GM21390 (cell line): ENCODE measurements at regions not wholly inside any gene's neighbourhood (a gene's known extent, or its start where the extent isn't known, plus 50 kb on each side); places are given as distances from the start of the nearest gene placed in this dataset.
"Not testable (repeated sequence)": the region's sequence is repeated elsewhere in the genome, so short reads cannot be mapped to it uniquely, and the experiment has no call there.

Source experiments
- ATAC-seq: cut with Tn5 transposase; IDR thresholded peaks from one replicate; pipeline ENCODE4 v1.9.1; 2021; ENCODE audit not compliant: unreplicated experiment

DNA sequence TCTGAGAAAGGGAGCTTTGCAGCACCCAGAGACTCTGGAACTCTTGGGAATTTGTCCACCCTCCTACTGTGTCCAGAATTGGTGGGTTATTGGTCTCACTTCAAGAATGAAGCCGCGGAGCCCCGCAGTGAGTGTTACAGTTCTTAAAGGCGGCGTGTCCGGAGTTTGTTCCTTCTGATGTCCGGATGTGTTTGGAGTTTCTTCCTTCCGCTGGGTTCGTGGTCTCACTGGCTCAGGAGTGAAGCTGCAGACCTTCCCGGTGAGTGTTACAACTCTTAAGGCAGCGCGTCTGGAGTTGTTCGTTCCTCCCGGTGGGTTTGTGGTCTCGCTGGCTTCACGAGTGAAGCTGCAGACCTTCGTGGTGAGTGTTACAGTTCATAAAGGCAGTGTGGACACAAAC is 824.7 kb downstream of the LRRTM4 start:
- ATAC-seq, result not testable (repeated sequence)

DNA sequence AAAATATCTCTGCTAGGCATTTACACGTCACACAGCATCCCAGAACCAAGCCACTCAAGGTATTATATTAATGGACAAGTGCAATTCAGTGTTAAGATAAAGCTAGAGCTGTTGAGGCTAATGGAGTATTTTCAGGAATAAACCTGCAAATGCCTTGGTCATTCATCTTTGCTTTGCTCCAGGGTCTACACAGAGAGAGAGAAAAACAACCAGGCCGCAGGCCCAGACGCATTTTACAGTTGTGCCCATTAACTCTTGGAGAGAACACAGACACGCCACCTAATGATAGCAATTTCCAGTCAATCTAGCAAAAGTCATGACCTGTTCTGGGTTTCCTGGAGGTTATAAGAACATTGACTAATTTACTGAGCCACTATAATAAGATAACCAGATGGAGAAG is 829.3 kb downstream of the LRRTM4 start:
- ATAC-seq, result no peak

DNA sequence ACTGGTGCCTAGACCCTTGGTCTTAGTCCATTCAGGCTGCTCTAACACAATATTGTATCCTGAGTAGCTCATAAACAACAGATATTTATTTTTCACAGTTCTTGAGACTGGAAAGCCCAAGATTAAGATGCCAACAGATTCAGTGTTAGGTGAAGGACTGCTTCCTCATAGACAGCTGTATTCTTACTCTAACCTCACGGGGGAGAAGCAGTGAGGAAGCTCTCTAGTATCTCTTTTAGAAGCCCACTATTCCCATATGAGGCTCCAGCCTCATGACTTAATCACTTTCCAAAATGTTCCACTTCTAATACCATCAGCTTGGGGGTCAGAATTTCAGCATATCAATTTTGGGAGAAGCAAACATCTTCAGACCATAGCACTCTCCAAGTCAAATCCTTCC is 833.4 kb downstream of the LRRTM4 start:
- ATAC-seq, result no peak

DNA sequence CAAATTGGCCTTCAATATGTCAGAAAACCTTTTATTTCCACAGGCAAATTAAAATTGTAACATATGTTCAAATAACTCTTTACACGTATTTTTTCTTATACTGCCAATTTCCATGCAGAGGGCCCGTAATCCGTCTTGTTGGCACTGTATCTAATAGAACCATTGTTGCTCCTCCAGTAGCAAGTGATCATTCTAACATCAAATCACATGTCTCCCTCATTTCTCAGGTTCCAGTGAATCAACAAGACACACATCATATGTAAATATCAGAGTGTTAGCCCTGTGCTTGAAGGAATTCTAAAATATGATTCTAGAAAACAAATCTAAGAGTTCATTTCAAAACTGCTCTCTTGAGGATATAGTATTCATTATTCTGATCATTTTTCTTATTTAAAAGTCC is 834.3 kb downstream of the LRRTM4 start:
- no peak for ATAC-seq

DNA sequence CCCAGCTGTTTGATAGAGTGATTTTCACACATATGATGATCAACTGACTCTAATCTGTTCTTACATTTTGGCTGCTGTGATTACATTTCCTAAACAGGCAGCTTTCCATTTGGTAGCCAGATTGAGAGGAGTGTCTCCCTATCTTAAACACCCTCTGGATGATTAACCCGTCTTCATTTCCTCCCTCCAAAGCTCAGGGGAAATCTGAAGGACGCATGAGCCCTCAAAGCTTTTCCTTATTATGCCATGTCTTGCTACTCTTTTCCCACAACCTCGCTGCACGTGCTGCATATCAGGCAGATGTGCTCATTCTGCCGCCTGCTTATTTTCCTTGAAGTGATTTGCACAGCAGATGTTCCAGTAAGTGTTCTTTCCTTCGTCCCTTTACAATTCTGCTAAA is 837.4 kb downstream of the LRRTM4 start:
- no peak for ATAC-seq

DNA sequence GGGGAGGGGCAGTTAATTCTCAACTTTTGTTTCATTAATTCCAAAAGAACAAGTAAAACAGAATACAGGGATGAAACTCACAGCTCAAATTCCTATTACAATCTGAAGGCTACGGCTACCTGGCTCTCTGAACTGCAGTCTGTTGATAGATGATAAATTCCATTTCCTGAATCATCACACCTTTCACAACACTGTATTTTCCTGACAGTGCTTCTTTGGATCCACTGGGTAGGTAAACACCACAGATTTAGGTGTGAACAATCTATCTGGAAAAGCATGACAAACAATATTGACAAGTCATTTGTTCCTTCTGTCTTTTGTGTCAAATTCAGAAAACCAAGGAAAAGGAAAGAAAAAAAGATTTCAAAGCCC is 843.2 kb downstream of the LRRTM4 start:
- no peak for ATAC-seq

DNA sequence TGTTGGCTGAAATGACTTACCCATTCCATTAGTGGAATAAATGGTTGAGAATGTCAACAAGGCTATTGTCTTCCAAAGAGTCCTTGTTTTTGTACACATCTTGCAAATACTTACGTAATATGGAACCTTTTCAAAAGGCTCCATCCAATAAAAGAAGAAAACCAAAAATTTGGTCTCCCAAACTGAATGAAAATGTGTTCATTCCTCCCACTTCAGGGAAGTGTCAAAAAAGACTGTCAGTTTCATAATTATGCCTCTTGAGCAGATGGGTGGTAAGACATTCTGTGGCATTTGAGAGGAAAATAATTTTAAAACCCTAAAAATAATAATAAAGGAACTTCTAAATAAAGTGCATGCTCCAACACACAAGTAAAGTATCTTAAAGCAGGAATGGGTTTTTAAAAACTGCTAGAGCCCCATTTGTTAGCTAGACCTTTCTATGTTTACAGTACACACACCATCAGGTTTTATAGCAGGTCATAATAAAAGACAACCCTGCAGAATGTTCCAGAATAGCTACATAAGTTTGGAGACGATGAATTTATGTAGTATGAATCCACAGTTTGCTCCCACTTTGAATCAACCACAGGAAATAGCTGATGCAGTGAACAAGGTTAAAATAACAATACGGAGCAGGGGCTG is 843.7 kb downstream of the LRRTM4 start:
- ATAC-seq, result no peak

DNA sequence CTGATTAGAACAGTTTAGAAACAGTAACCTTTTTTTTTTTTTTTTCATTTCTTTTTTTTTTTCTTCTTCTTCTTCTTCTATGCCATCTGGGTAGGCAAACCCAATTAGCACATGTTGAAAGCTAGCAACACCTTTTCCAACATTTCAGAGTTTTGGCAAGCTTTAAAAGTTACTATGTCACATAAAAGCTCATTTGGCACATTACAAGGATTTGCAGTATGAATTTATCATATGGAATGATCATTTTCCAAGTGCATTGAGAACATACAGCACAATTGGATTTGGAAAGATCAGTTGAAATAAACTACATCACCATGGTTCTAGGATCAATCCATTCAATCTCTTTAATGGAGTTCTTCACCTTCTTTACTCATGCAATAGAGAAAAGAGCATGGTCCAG is 847.0 kb downstream of the LRRTM4 start:
- ATAC-seq, result no peak

DNA sequence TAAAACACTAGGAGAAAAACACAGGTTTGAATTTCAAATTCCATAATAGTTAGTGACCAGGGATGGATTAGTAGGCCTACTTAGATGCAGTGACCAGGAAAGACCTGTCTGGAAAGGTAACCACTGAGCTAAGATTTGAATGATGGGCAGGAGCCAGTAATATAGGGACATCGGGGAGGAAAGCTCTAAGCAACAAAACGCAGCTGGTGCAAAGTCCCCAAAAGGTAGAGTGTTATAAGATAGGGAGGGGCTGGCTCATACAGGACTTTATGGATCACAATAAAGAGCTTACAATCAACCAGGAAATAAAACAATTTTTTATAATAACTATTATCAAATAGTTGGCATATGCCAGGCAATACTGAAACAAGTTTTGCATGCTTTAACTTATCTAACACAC is 849.4 kb downstream of the LRRTM4 start:
- no peak for ATAC-seq

DNA sequence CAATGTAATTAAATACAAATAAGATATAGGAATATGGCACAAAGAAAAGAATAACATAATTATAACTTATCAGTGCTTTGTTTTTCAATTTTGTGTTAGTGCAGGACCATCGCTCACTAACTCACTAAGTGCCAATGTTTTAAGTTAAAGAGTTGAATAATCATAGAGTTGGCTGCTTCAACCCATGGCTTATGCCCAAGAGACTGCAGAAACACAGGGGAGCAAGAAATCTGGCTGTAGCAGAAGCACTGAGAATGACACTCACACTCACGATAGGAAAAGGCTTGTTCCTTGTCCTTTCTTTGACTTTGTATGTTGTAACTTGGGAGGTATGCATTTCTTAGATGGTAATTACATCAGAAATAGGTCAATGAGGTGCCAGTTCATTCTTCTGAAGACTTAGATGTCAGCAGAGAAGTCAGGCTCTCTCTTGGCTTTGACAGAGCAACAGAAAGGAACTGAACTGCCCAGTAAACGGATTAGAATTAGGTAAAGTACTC is 852.2 kb downstream of the LRRTM4 start:
- no peak for ATAC-seq

DNA sequence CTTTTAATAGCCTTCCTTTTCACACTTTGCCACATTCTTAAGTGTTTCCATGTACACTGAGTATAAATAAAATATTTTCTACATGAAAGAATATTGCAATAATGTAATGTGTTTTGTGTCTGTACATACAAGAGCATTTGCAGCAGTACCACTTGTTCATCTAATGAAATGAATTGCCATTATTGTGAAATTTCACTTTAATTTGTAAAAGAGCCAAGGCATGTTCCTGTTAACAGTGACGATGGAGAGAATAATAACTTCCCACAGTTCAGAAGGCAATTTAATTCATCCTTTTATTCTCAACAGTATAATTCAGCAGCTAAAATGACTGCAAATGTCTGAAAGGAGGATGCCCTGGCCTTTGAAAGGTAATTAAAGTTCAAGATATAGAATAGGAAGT is 853.9 kb downstream of the LRRTM4 start:
- no peak for ATAC-seq

DNA sequence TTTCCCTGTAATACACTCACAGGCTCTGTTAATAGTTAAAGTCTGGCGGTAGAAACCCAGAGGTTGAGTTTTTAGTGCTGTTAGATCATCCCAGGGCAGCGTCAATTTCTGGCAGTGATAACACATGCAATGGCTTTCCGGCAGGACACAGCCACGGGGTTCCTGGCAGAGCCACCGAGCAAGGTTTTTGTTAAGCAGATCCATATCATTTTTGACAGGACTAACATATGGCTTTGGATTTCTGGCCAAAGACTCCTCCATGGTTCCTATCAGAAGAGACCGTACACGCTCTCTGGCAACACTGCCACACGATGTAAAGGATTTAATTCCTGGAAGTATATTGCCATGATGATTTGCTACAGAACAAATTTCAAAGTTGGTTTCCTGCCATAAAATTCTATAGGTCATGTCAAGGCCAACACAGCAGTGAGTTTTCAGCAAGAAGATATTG is 854.3 kb downstream of the LRRTM4 start:
- no peak for ATAC-seq

DNA sequence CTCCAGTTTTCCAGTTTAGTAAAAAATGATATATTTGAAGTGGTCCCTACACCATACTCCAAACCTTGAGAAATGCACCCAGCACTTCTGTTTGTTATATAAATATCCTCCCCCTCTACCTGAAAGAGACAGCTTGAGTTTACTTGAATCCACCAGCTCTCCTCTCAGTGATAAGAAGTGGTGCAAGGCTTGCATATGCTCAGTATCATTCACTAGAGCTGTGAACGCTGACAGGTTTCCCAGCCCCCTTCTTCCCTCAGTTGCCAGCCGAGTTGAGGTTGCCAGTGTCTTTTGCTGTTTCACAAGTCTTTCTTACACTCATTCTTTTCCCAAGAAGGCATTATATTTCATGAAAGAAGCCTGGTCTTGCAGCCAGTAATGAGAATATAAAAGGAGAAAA is 880.0 kb downstream of the LRRTM4 start:
- ATAC-seq, result no peak

DNA sequence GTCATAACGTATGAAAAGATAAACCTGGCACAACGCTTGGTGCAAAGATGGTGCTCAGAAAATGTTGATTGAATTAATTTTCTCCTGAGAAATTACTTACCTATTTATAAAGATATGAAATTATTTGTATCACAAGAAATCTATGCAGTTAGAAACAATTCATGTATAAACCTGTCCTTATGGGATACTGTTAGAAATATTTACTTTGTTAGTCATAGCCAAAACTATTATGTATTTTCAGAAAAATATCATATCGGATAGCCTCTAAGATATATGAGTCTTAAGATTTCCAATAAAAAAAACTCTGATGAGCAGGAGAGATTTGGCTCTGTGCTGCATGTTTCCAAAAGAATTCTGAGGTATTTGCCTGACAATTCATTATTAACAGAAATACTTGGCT is 880.7 kb downstream of the LRRTM4 start:
- no peak for ATAC-seq

DNA sequence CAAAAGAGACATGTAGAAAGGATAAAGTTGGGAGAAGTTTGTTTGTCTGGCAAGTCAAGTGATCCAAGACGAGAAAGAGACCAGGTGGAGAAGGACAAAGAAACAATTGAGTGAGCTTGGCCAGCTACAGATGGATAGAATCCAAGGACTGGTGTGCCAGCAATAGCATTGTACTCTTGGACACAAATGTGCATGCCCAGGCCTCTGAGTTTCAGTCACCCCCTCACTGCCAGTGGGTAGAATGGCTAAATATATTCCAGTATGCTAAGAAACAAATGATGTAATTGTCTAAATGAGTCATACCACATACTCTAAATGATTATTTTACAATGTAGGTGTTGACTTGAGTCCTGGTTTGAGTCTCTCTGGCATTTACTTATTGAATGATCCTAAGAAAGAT is 881.3 kb downstream of the LRRTM4 start:
- ATAC-seq, result no peak

DNA sequence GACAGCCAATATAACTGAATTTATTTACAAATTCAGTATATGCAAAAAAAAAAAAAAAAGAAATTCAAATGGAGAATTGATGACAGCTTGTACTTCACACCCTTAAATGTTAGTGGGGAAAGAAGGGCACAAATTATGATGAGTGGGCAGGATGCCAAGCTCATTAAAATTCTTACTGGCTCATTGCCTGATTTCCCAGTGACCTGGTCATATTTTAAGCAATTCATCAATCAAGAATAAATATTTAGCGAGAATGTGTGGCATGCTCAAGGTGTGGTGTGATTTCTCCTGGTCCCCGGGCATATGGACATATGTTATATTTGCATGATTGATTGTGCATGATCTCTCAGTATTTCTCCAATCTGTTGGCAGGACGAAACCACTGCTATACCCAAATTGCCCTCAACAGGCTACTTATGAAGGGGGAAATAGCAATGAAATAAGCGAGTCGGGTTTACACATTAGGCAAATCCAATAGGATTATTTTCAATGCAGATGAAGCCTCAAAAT is 883.0 kb downstream of the LRRTM4 start:
- ATAC-seq, result no peak

DNA sequence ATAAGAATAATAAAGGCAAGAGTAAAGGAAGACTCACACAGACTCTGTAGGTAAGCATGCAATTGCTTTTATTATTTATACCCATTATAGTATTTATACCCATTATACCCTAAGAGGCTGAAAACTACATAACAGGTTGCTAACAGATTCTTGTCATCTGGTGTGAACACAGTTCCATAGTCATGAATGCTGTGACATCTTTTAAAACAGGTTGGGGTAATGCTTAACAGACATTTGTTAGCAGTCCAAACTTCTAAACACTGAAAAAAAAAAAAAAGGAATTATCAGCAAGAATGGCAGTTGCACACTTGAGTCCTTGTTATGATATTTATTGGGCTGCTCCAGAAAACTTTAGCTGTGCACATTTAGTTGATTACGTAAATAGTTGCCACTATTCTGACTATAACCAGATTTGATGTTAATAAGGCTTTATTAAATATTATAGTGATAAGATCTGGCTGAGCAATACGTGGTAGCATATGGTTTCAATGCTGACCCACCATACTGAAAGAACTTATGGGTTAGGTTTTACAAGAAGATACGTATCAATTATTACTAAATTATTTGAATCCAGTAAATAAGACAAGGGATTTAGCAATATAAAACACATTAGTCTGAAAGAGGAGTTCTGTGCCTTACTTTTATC is 888.8 kb downstream of the LRRTM4 start:
- no peak for ATAC-seq

DNA sequence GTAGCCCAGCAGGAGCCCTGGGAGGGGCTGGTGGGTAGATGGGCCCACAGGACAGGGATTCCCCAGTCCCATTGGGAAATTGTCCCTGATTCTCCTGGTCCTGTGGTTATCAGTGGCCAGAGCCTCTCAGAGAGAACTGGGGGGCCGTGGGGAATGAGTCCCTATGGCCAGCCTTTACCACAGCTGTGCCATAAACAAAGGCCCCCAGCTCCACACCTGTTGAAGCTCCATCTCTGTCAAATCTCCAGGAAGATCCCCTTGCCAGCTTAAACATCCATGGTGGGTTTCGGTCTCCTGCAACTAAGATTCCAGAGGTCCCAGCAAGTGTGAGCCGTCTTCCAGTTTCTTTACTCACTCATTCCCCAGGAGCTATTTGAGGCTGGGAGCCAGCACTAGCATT is 897.1 kb downstream of the LRRTM4 start:
- no peak for ATAC-seq

DNA sequence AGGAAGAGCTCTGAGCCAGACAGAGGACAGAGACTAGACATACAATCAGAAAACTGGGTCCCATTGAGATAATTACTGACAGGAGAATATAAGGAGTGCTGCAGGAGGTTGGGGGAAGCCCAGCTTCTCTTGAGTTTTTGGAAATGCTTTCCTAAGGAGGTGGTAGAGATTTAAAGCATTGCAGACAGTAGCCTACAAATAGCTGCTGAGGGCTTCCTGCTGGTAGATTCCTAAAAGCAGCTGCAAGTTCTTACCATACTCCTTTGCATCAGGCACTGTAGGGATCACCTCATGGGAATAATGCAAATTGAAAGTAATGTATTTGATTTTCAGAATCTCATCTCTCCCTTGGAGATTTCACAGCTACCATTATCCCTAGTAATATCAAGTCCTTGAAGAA is 902.6 kb upstream of the GCFC2 start:
- ATAC-seq, result no peak

DNA sequence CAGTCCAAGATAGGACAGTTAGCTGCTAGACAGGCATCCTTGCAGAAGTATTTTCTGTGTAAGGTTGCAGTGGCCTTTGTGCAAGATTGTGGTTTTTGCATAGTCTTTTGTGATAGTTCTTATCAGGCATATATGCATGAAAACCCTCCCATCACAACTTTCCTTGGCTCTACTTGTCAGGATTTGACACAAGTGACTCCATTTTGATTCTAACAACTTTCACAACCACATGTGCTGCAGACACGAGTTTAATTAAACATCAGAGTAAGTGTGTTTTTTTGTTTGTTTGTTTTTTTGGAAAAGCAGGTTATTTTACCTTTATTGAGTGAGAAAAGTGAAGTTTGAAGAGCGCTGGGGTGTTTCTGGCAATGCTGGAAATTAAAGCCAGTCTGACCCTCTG is 902.0 kb upstream of the GCFC2 start:
- ATAC-seq, result no peak

DNA sequence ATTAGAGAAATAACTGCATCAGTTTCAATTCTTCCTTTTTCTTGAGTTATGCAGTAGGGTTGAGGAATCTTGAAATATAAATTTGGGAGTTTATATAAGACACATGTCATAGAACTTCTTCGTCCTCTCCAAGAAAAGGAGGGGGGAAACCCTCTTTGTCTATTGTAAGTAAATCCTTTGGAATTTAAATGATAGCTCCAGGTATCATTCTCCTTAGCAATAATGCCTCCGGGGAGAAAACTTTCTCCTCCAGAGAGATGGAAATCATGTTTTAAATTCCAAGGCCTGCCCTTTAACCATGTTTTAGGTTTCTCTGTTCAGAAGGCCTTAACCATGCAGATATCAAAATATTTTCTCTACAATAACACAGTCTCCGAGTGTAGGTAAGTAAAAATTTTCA is 899.7 kb upstream of the GCFC2 start:
- no peak for ATAC-seq

DNA sequence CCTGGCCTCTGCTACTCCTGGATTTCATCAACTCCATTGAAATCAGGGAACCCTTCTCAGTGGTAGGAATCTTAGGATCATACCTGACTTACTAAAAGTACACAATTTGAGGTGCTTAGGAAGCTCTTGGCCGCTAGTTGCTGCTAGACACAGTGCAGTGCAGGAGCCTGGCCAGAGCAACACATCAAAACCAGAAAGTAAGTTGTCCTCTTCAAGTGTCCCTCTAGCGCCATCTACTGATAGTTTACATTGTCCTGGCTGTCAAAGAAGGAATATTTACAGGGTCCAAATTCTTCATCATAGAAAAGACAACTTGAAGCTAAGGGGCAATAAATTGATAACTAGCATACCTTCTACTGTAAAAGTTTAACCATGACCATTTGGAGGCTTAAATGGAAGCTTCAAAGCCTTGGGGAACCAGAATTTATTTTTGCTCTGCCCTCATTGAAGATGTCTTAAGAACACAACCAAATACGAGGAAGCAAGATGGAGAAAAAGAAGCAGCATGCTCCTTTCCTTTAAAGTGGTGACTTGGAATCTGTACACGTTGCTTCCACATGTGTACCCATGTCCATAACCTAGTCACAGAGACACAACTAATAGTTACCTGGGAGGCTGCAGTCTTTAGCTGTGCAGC is 889.1 kb upstream of the GCFC2 start:
- ATAC-seq, result peak; percentile 99
